K562 (cell line): ENCODE measurements at regions not wholly inside any gene's neighbourhood (a gene's known extent, or its start where the extent isn't known, plus 50 kb on each side); places are given as distances from the start of the nearest gene placed in this dataset.

Experiments
- ATAC-seq: fragments of 200-7000 bp; cut with Tn5 transposase; 3 replicates; pipeline ENCODE4 v1.9.1; 2020; ENCODE audit warnings: moderate library complexity
- BruUV-seq: library from RNA; stranded (reverse); fragments of 400-500 nt; replicated peaks from 2 replicates; lab custom pipeline; 2021; lab: Mats Ljungman, UMichigan
- CTCF ChIA-PET: fragments of 300-600 bp; formaldehyde crosslinking; extraction: SDS; loops from one replicate; lab custom pipeline; 2021; ENCODE audit warnings: low intra/inter-chr PET ratio; lab: Yijun Ruan, JAX
- POLR2A ChIA-PET: fragments of 300-600, 350-650 bp; sonication (Branson Sonifier 250); formaldehyde crosslinking; extraction: SDS; loops from one replicate; lab custom pipeline; 2021; ENCODE audit warnings: antibody characterized with exemption, inconsistent platforms; lab: Yijun Ruan, JAX
- DNase-seq, 4 experiments: peaks; one replicate each; pipeline versions ENCODE4 v3.0.0 to v3.0.0-alpha.2; 2011 to 2018; ENCODE audit warnings: low spot score in 3 of 4, mixed read lengths in 3 of 4; ENCODE audit errors: extremely low read depth in 1 of 4
- FAIRE-seq: peaks from 2 replicates; lab custom pipeline; 2011; peaks lifted over from hg19 to GRCh38; lab: Jason Lieb, UNC
- H2AFZ ChIP-seq: 2 replicates; pipeline ENCODE4 v1.6.0; 2011; ENCODE audit warnings: low read depth, low read length, control low read depth, inconsistent platforms
- H3K27ac ChIP-seq: fragments of 200-600 bp; 3 replicates; pipeline ENCODE4 v1.8.0; 2011; ENCODE audit warnings: low read depth, mild to moderate bottlenecking, control low read depth, inconsistent platforms, low read length, moderate library complexity, mixed read lengths; ENCODE audit errors: extremely low read depth
- H3K27me3 ChIP-seq, 2 experiments: fragments of 300-600 bp in 1 of 2; 2 replicates in 1 of 2; 3 replicates in 1 of 2; pipeline versions ENCODE4 v1.6.0 to v1.8.0; 2011; ENCODE audit warnings: inconsistent platforms in 2 of 2, low read length in 2 of 2, mild to moderate bottlenecking in 1 of 2, mixed read lengths in 1 of 2, moderate library complexity in 1 of 2; ENCODE audit not compliant: control insufficient read depth in 2 of 2, insufficient read depth in 2 of 2
- H3K36me3 ChIP-seq: fragments of 300-600 bp; 3 replicates; pipeline ENCODE4 v1.8.0; 2011; ENCODE audit warnings: mild to moderate bottlenecking, low read length, inconsistent platforms; ENCODE audit not compliant: control insufficient read depth, insufficient read depth
- H3K4me1 ChIP-seq, 2 experiments: fragments of 200-600 bp in 1 of 2; replicated peaks in 1 of 2; 2 replicates in 1 of 2; 3 replicates in 1 of 2; pipeline versions ENCODE4 v1.5.1 to v1.8.0; 2011; ENCODE audit warnings: inconsistent platforms in 2 of 2, low read length in 2 of 2, mild to moderate bottlenecking in 1 of 2, mixed read lengths in 1 of 2, moderate library complexity in 1 of 2; ENCODE audit not compliant: control insufficient read depth in 2 of 2, insufficient read depth in 2 of 2
- H3K4me2 ChIP-seq: 2 replicates; pipeline ENCODE4 v1.6.1; 2011; ENCODE audit warnings: low read length, control low read depth, inconsistent platforms, mixed read lengths; ENCODE audit not compliant: insufficient read depth
- H3K4me3 ChIP-seq: fragments of 200-600 bp; sonication (generic), shearing (Covaris generic); 2 replicates; pipeline ENCODE4 v1.5.1; 2016; ENCODE audit warnings: control low read depth, inconsistent platforms
- H3K79me2 ChIP-seq: fragments of 200-600 bp; 3 replicates; pipeline ENCODE4 v1.8.0; 2011; ENCODE audit warnings: low read length, inconsistent platforms; ENCODE audit not compliant: control insufficient read depth, insufficient read depth
- H3K9ac ChIP-seq, 2 experiments: 2 replicates each; pipeline versions ENCODE4 v1.6.0 to v1.6.1; 2011; ENCODE audit warnings: low read depth in 2 of 2, low read length in 2 of 2, control low read depth in 1 of 2, inconsistent platforms in 1 of 2, mild to moderate bottlenecking in 1 of 2, mixed read lengths in 1 of 2; ENCODE audit not compliant: insufficient read depth in 1 of 2
- H3K9me1 ChIP-seq: one replicate; pipeline ENCODE4 v1.6.0; 2011; ENCODE audit warnings: inconsistent platforms, mild to moderate bottlenecking, low read length, moderate library complexity; ENCODE audit not compliant: control insufficient read depth, insufficient read depth
- H3K9me3 ChIP-seq: replicated peaks from 2 replicates; pipeline ENCODE4 v1.5.1; 2011; ENCODE audit warnings: low read depth, low read length, inconsistent platforms; ENCODE audit not compliant: control insufficient read depth, insufficient read depth
- H4K20me1 ChIP-seq: replicated peaks from 2 replicates; pipeline ENCODE4 v1.6.1; 2011; ENCODE audit warnings: low read length, inconsistent platforms, mixed read lengths; ENCODE audit not compliant: control insufficient read depth, insufficient read depth
- BDP1 ChIP-seq: IDR thresholded peaks from 3 replicates; pipeline ENCODE4 v1.6.1; 2011; ENCODE audit not compliant: insufficient read length, insufficient read depth
- DNMT1 ChIP-seq: fragments of 450-650 bp; IDR thresholded peaks from 2 replicates; pipeline ENCODE4 v1.6.1; 2016; ENCODE audit warnings: antibody characterized with exemption, mild to moderate bottlenecking
- GTF3C2 ChIP-seq: IDR thresholded peaks from 3 replicates; pipeline ENCODE4 v1.6.1; 2011; ENCODE audit warnings: borderline replicate concordance, mild to moderate bottlenecking, moderate library complexity; ENCODE audit not compliant: insufficient read length; ENCODE audit errors: extremely low read depth
- HINFP ChIP-seq: fragments of 450-650 bp; conservative IDR thresholded peaks from 2 replicates; pipeline ENCODE4 v1.6.1; 2016; ENCODE audit warnings: missing genetic modification characterization, low read depth, mild to moderate bottlenecking, control low read depth, missing compliant biosample characterization
- KLF1 ChIP-seq: fragments of 450-650 bp; IDR thresholded peaks from 2 replicates; pipeline ENCODE4 v1.6.1; 2016; ENCODE audit warnings: missing genetic modification characterization, missing compliant biosample characterization
- MAFK ChIP-seq: IDR thresholded peaks from 2 replicates; pipeline ENCODE4 v1.6.1; 2011; ENCODE audit warnings: low read length, improper control_type of control experiment
- MAZ ChIP-seq, 2 experiments: fragments of 450-650 bp in 1 of 2; sonication (generic) in 1 of 2; formaldehyde crosslinking; IDR thresholded peaks in 1 of 2; conservative IDR thresholded peaks in 1 of 2; 2 replicates each; pipeline versions ENCODE4 v1.4.0 to v1.5.0; 2020; ENCODE audit warnings: mild to moderate bottlenecking in 1 of 2, missing genetic modification reagents in 1 of 2
- NFXL1 ChIP-seq: fragments of 450-650 bp; formaldehyde crosslinking; IDR thresholded peaks from 2 replicates; pipeline ENCODE4 v1.4.0; 2021; ENCODE audit warnings: mild to moderate bottlenecking
- SMARCA4 ChIP-seq: fragments of 450-650 bp; IDR thresholded peaks from 2 replicates; pipeline ENCODE4 v1.6.1; 2016
- SPI1 ChIP-seq: IDR thresholded peaks from 2 replicates; pipeline ENCODE4 v1.6.1; 2011; ENCODE audit warnings: low read depth, low read length, control low read depth, borderline replicate concordance
- TAF15 ChIP-seq: fragments of 200-400 bp; formaldehyde crosslinking; IDR thresholded peaks from 2 replicates; pipeline ENCODE4 v1.6.1; 2017; ENCODE audit warnings: mild to moderate bottlenecking, low read depth, low read length, moderate library complexity
- TAF7 ChIP-seq: fragments of 450-650 bp; IDR thresholded peaks from 2 replicates; pipeline ENCODE4 v1.6.1; 2016; ENCODE audit warnings: missing genetic modification characterization, missing compliant biosample characterization
- TCF3 ChIP-seq: sonication (generic); formaldehyde crosslinking; IDR thresholded peaks from 2 replicates; pipeline ENCODE4 v1.4.0; 2020; ENCODE audit warnings: mild to moderate bottlenecking, missing genetic modification reagents
- UBTF ChIP-seq, 2 experiments: IDR thresholded peaks; 2 replicates each; pipeline ENCODE4 v1.6.1; 2012; ENCODE audit warnings: improper control_type of control experiment in 2 of 2, low read depth in 2 of 2, low read length in 2 of 2, borderline replicate concordance in 1 of 2
- ZNF133 ChIP-seq: fragments of 250-450 bp; sonication (Bioruptor Pico); IDR thresholded peaks from 2 replicates; pipeline ENCODE4 v1.4.0; 2020; ENCODE audit warnings: mild to moderate bottlenecking
- ZNF197 ChIP-seq: fragments of 200-800 bp; sonication (Bioruptor generic); IDR thresholded peaks from 2 replicates; pipeline ENCODE4 v1.6.1; 2016; ENCODE audit warnings: low read depth, missing genetic modification characterization, missing compliant biosample characterization
- ZNF24 ChIP-seq: fragments of 450-650 bp; IDR thresholded peaks from 2 replicates; pipeline ENCODE4 v1.6.1; 2016
- ZNF324 ChIP-seq: fragments of 250-450 bp; sonication (Bioruptor Pico); IDR thresholded peaks from 2 replicates; pipeline ENCODE4 v1.4.0; 2020; ENCODE audit warnings: mild to moderate bottlenecking
- ZNF41 ChIP-seq: fragments of 250-450 bp; sonication (Bioruptor Pico); conservative IDR thresholded peaks from 2 replicates; pipeline ENCODE4 v1.4.0; 2020; ENCODE audit warnings: mild to moderate bottlenecking
- WGBS: fragments of 100-300 bp; shearing (Covaris generic); methylation state at CpG from one replicate; pipeline ENCODE4 v1.1.6; 2016; ENCODE audit warnings: low coverage, mixed read lengths; ENCODE audit not compliant: insufficient coverage; ENCODE audit errors: missing lambda C conversion rate; 5-methylcytosine and 5-hydroxymethylcytosine counted together
- in situ Hi-C: fragments of 300-500 bp; cut with MboI; formaldehyde crosslinking; loops from 4 replicates; pipeline ENCODE4 v1.15.0; 2018; ENCODE audit warnings: inconsistent platforms, mixed read lengths
- intact Hi-C: fragments of 100-400 bp; cut with micrococcal nuclease; formaldehyde crosslinking; loops from 2 replicates; pipeline ENCODE4 v1.14.2; 2022

- no peaks in the 10 kb centered on the region for H3K9me3 ChIP-seq
- POLR2A ChIA-PET: interaction anchor here (0.7 kb wide), 1 partner anchor 219 kb away, joined by 3 read pairs; no protein-coding TSS in a partner anchor
- no peak overlapping the region for H3K9ac ChIP-seq
- intact Hi-C loops (no loop called here), in situ Hi-C loops (no loop called here)
- peaks cover 0 to 9% of the 10 kb centered on the region in 2 experiments; a peak in 1 of 5 replicates for H3K27me3 ChIP-seq
- H3K4me2 ChIP-seq: no peak overlapping the region
- H2AFZ ChIP-seq: no peak overlapping the region
- no peaks in the 10 kb centered on the region for H3K9me1 ChIP-seq
- no peaks in the 10 kb centered on the region for H4K20me1 ChIP-seq
- no peak for ATAC-seq
- no peak for FAIRE-seq
- no peaks in the 10 kb centered on the region for H3K79me2 ChIP-seq
- H3K4me3 ChIP-seq: no peak overlapping the region
- CTCF ChIA-PET: no interaction called here
- no TSS peak for BruUV-seq
- 3% methylated on average over 4 of the region's 4 CpGs for WGBS
- DNase-seq: no peak
- no peak overlapping the region for H3K27ac ChIP-seq
- H3K36me3 ChIP-seq: no peaks in the 10 kb centered on the region
- TF ChIP-seq NFXL1 (CRISPR knock-in tag) (no peak), KLF1 (tag) (no peak), UBTF (IDR thresholded peaks at IDR 0.05; ENCODE audit: borderline replicate concordance in 1 of 2, low read depth in 2 of 2, low read length in 2 of 2) (no peak), BDP1 (no peak), ZNF24 (no peak), ZNF324 (CRISPR knock-in tag) (no peak), MAZ (CRISPR knock-in tag; conservative IDR thresholded peaks at IDR 0.05 in 1 of 2, IDR thresholded peaks at IDR 0.05 in 1 of 2) (no peak), HINFP (tag) (no peak), TAF15 (no peak), GTF3C2 (no peak), DNMT1 (no peak), ZNF197 (no peak), TAF7 (tag) (no peak), SPI1 (no peak), ZNF133 (no peak), SMARCA4 (no peak), ZNF41 (CRISPR knock-in tag) (no peak), MAFK (no peak), TCF3 (CRISPR knock-in tag) (no peak)
- H3K4me1 ChIP-seq: no peaks in the 10 kb centered on the region
Observed at GRCh38 chr1:184330875-184331274, 56.0 kb upstream of the C1orf21 start.
